Fibroblast of upper back skin (primary cell): ENCODE measurements at regions not wholly inside any gene's neighbourhood (a gene's known extent, or its start where the extent isn't known, plus 50 kb on each side); places are given as distances from the start of the nearest gene placed in this dataset.
"Not testable (repeated sequence)": the region's sequence is repeated elsewhere in the genome, so short reads cannot be mapped to it uniquely, and the experiment has no call there.

Source experiments
- DNase-seq: peaks from one replicate; pipeline ENCODE4 v3.0.0-alpha.2; 2013

DNA sequence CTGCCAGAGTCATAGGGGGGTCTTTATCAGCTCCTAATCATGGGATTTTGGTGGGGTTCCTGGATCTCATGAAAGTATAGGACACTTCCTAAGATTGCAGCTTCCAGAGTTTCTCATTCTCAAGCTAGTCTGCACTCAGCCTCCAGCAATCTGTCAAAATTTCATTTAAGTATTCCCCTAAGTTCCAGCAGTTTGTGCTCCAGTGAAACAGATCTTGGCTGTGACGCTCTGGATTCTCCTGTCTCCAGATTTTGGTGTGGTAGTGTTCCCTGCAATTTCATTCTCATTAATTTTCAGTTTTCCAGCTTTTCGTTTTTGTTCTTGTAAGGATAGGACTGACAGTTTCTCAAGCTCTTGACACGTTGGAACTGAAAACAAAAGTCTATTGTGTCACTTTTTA lies 908.9 kb upstream of the MIR17HG start:
- DNase-seq: no peak

DNA sequence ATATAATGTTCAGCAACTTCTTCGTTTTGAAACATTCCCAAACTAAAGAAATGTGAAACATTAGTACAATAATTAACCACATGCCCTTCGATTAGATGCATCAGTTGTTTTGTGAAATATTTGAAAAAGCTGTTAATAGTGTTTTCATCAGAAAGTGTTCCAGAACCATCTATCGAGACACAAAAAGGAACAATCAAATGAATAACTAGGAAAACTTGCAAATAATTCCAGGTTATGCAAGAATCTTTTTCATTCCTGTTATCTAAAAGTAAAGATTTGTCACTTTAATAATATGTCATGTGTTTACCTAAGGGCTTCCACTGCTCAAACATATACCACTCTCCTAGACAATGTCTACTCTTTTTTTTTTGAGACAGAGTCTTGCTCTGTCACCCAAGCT lies 904.2 kb upstream of the MIR17HG start:
- DNase-seq: no peak

DNA sequence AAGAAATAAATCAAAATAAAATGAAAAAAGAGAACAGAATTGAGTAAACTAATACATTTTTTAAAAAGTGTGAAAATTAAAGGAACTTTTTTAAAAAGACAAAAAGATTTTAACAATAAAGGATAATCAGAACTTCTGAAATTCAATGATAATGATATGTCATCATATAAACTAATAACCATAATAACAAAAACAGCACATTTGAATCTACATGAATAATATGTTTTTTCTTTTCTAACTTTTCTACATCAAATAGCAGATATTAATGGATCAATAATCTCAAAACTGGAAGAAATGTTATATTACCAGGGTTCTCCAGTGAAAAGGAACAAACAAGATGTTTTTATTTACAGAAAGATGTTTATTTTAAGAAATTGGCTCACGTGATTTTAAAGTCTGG lies 903.3 kb upstream of the MIR17HG start:
- no peak for DNase-seq

DNA sequence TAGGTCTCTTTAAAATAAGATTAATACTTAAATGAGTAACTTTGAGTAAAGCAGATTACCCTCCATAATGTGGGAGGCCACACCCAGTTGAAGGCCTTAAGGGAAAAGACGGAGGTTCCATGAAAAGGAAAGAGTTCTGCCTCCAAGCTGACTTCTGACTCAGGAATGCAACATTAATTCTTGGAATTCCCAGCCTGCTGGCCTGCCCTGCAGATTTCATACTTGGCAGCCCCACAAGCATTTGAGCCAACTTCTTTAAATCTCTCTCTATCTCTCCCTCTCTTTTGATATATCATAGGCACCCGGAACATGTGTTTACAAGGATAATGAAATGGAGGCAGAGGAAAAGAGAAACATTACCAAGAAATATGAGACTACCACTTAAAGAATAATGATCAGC lies 902.3 kb upstream of the MIR17HG start:
- peak; percentile 98 for DNase-seq

DNA sequence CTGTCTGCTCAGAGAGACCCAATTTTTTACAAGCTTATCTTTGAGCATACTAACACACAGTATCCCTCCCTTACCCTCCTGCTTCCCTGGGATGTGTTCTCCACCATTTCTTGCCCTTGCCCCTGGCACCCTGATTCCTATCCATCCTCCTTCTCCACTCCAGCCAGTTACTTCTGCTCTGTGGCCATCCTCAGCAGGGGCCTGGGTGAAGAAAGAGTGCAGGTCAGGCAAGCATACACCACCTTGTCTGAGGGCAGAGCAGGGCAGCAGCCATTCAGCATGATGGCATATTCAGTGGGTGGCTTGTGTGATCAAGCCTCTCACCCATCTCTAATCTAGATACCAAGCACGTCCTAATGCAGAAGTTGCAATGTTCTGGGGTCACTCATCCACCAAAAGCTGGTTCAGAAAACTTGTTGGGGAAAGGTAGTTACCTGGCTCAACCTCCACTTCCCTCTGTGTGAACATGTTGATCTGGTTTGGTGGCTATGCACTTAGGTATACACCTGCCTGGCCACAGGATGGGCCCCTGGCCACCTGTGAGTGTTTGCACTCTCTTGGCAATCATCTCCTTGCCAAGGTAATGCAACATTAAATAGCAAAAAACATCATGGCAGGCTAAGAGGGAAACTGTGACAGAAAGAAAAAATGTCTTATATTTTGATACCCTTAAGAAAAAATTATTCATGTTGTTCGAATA lies 900.3 kb upstream of the MIR17HG start:
- no peak for DNase-seq

DNA sequence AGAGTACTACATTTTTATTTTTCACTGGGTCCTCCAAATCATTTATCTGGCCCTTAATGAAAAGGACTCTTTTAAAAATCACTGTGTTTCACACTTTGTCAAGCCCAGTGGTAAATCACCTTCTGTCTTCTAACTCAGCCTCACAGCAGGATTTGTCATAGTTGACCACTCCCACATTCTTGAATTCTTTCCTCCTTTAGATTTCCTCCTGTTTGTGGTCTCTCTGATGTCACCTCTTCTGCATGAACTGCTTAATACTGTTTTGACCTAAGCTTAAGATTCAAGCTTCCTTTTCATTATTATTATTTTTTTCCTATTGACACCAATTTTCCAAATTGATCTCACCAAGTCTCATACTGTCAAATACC lies 899.8 kb upstream of the MIR17HG start:
- peak; percentile 85 for DNase-seq

DNA sequence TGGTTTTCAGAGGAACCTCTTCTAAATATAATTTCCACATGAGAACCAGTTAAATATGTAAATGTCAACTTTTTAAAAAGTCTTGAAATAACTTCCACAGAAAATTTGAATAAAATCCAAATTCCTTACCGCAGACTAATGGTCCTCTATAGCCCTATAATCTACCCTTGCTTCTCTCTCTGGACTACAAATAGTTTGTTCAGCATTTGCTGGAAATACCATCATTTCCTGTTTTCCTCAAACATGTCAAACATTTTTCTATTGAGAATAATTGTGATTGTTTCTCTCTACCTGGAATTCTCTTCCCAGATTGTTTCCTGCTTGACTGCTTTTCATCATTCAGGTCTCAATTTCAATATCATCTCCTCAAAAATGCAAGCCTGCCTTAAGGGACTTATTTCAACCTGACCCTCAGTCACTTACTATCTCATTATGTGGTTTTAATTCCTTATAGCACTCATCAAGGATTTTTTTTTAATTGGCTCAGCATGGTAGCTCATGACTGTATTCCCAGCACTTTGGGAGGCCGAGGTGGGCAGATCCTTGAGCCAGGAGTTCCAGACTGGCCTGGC lies 898.9 kb upstream of the MIR17HG start:
- peak; percentile 63 for DNase-seq

DNA sequence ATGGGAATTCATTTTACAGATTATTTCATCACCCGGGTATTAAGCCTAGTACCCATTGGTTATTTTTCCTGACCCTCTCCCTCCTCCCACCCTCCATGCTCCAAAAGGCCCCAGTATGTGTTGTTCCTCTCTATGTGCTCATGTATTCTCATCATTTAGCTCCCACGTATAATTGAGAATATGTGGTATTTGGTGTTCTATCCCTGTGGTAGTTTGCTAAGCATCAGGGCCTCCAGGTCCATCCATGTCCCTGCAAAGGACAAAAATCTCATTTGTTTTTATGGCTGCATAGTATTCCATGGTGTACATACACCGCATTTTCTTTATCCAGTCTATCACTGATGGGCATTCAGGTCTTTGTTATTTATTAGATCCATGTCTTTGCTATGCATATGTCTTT lies 894.1 kb upstream of the MIR17HG start:
- DNase-seq: no peak

DNA sequence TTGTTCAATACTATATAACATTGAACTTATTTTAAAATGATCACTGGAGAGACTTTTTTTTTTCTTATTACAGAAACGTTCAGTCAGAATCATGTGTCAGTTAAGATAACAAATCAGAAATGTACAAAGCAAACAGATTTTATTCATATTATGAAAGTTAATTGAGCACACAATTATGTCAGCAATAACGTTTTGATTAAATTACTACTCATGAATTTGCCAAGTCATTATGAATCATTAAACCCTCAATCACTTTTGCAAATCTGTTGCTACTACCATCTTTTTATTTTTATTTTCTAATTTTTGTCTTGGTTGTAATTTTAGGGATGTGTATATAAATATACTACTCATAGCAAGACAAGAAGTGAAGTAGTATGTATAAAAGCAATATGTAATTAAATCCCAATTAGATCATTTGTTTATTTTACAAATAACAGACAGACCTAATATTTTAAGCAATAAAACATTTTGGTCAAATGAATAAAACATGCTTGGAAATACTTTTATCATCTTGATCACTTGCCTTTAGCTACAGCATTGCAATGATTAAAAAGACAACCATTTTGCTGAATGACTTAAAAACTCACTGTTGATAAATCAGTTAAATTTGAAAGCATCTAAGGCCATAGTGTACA lies 893.4 kb upstream of the MIR17HG start:
- no peak for DNase-seq

DNA sequence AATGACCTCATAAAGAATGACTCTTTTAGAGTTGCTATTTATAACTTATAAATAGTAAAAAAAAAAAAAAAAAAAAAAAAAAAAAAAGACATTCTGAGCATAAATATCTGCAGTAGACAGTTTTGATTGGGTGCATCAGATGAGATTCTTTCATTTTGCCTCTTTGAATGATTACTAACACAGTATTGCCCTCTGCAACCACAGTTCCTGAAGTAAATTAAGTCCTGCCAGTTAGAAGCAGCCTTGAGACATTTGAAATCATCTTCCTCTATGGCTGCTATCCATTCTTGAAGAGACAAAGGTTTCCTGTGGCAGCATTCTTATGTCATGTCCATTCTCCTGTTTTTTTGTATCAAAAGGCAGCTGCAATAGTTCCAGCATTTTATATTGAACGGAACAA lies 892.4 kb upstream of the MIR17HG start:
- DNase-seq: no peak

DNA sequence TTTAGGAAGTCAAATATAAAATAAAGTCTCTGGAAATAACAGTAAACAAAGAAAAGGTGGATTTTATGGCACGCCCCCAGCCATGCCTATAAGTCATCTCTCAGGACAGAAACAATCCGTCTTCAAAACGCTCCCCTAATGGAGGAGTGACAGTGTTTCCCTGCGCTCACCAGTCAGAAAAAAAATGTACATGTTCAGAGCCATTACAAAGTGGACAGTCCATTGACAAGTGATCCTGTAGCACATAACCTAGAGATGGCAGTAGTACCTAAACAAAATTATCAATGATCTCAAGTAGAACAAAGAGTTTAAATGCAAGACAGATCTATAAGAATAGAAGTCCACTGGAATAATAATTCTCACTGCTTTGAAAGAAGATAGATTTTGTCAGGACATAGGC lies 891.7 kb upstream of the MIR17HG start:
- DNase-seq: peak; percentile 21

DNA sequence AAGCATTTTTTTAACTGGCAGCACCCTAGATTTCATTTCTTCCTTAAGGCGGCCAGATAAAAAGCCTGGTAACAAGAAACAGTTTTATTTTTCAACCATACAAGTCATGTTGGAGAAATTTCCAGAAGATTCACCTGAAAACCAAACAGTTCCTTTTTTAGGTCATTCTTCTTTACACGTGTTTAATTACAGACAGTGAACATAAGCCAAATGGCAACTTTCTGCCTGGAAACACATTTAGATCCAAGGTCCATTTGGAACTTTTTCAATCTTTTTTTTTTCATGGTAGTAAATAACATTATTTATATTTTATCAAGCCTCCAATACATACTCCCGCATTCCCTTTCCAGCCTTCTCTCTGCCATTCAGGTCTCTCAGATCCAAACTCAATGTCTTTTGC lies 886.1 kb upstream of the MIR17HG start:
- no peak for DNase-seq

DNA sequence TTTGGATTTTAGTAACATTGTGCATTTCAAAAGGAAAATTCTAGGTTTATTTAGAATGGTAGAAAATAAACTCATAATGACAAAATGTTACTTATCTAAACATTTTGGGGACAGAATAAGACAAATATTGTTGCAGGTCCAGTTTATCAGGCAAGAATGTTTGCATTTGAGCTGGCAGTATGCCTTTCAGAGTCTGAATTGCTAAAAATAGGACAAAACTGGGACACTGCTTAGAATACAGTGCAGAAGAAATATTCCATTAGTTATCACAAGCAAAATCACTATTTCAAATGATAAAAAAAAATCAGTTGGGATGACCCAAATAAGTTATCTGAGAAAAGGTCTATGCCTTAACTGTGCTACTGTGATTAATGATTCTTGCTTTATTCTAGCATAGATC lies 870.3 kb upstream of the MIR17HG start:
- DNase-seq: no peak

DNA sequence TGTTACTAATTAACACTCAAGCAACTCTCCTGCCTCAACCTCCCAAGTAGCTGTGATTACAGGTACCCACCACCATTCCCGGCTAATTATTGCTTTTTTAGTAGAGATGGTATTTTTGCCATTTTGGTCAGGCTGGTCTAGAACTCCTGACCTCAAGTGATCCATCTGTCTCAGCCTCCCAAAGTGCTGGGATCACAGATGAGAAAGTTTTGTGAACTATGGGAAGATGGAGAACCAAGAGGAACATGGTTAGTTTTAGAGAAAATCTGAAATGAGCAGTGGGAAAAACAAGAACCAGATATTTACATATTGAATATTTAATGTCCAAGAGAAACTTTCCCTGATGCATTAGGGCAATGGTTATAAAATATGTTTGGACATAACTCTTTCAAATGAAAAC lies 863.6 kb upstream of the MIR17HG start:
- no peak for DNase-seq

DNA sequence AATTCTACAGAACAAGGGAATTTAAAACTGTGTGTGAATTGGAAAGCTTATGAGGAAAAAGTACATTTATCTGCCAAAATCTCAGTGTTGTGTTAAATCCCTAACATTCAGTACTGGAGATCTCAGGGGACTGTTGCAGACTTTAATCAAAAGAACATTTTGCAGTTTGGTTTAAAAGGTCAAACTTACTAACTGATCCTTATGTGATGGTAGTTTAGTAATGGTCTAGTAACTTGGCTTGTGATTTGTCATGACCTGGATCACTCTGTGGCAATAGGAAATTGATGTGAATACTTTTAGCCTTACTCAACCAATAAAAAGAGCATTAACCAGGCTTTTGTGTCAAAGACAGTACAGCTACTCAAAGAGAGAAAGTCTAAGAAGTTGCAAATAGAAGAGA lies 862.1 kb upstream of the MIR17HG start:
- peak; percentile 96 for DNase-seq

DNA sequence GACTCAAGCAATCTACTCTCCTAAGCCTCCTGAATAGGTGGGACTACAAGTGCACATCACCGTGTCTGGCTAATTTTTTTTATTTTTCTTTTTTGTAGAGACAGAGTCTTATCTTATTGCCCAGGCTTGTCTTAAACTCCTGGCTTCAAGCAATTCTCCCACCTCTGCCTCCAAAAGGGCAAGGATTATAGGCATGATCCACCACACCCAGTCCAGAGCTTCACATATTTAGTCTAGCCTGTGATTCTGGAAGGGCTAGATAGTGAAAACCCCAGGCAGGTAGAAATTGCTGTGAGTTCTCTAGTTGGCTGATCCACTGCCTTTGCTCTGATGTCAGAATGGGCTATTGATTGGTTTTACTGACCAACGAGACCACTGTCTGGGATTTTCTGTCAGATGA lies 854.6 kb upstream of the MIR17HG start:
- DNase-seq: no peak

DNA sequence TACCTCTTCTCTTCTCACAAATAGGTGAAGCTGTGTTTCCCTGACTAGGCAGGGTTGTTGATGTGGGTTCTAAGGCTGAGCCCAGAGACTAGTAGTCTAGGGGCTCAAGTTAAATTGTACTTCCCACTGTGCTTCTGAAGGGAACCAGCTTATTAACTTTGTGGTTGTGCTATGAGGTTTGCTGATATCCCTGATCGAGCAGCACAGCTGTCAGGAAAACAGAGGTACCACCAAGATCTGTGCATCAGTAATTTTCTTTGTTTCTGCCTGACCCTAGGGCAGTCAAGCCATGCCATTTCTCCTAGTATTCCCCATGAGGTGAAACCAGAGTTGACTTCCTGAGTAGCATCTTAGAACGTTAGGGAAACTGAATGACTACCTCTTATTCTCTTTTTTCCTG lies 853.8 kb upstream of the MIR17HG start:
- DNase-seq: no peak

DNA sequence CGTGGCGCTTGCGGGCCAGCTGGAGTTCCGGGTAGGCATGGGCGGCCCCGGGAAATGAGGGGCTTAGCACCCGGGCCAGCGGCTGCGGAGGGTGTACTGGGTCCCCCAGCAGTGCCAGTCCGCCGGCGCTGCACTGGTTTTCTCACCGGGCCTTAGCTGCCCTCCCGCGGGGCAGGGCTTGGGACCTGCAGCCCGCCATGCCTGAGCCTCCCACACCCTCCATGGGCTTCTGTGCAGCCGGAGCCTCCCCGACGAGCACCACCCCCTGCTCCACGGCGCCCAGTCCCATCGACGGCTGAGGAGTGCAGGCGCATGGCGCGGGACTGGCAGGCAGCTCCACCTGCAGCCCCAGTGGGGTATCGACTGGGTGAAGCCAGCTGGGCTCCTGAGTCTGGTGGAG lies 852.6 kb upstream of the MIR17HG start:
- not testable (repeated sequence) for DNase-seq

DNA sequence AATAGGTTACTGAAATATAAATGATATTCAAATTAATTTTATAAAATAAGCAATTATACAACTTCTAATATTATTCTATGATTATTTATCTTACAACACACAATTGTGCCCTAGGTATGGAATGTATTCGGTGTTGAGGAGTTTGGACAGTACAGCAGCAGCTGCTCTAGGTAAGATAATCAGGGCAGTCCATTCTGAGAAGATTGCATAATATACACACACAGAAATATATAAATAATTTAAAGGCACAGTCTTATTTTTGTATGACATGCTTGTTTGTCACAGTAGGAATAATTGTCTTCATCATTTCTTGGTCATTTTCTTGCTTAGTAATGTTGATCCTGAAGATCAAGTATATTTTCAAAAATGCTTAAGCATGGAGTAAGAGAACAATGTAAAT lies 849.4 kb upstream of the MIR17HG start:
- no peak for DNase-seq

DNA sequence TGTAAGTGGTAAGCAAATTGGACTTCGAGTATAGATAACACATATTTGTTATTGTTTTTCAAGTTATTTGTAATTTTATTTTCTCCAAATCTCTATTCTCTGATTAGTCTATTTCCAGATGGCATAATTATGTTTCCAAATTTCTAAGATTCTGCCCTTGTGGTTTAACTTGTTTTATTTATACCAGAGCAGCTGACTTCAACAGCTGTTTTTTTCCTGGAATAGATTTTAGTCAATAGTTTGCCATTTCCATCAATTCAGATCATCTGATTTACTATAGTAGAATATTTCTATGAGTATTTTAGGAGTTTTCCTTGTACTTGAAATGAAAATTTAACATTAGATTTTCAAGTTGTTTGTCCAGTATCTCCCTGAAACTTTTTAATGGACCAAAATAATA lies 848.7 kb upstream of the MIR17HG start:
- no peak for DNase-seq

DNA sequence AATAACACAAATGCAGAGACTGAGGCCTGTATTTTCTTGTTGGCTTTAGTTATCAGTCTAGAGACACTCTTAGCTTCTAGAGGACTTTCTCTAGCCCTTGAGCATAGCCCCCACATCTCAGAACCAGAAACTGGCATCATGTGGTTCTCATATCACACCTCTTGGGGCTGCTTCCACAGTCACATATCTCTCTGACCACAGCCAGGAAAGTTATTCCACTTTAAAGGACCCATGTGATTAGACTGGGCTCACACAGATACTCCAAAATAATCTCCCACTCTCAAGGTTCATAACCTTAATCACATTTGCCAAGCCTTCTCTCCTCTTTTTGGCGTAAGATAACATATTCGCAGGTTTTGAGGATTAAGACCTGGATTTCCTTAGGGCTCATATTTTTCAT lies 846.9 kb upstream of the MIR17HG start:
- DNase-seq: no peak

DNA sequence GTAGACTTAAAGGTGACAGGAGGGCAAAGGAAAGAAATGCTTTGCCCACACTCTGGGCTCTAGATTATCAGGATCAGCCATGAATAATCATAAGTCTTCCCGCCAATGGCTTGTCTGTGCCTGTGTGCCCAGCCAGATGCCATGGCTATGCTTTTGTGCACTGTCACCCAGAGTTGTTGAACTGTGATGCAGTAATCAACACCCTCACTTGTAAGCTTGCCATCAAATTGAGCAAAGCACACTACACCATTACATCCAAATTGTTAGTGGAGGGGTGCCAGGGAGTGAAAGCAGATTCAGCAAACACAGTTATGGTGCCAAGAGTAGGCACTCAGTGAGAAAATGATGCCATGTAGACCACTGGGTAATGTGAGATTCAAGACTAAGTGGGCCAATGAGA lies 845.3 kb upstream of the MIR17HG start:
- DNase-seq: no peak

DNA sequence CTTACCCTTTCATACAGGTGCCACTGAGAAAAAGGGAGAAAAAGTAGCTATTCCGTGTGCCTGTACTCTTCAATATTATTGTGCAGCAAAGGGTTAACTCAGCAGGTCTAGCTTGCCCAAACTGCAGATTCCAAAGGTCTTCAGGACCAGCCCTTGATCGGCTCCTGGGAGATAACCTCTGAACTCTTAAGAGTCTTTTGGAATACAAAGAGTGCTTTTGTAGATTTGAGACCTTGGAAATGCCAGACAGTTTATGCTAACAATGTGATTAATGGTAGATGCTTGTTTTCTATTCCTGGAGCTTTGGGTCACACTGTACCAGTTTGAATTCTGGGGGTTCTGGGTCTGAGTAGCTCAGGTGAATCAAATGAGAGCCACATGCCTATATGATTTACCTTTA lies 844.7 kb upstream of the MIR17HG start:
- no peak for DNase-seq

DNA sequence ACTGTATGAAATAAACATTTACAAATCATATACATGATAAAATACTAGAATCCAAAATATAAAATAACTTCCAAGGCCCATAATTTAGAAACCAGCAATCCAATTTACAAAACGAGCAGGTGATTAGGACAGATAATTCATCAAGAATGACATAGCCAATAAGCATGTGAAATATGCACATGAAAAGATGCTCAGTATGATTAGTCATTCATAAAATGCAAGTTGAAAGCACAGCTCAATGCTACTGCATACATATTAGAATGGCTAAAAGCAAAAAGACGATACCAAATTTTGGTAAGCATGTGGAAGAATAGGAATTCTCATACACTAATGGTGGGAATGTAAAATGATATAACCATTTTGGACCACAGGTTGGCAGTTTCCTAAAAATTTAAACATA lies 837.2 kb upstream of the MIR17HG start:
- peak; percentile 18 for DNase-seq

DNA sequence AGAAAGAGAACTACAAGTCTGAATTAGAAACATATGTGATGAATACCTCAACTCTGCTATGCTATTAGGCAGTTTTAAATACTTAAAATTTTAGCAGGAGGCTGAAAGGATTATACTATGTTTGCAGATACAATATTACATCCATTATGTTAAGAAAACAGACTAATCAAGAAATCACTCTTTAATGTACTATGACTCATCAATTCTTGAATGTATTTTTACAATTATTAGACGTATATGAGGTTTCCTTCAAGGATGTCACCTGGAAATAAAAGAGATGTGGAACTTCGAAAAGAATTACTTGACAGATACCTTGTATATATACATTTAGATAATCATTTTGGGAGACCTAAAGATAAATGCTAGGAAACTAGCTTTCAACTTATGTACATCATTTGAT lies 835.6 kb upstream of the MIR17HG start:
- no peak for DNase-seq
